NCI-H345 (cell line): ENCODE measurements at regions not wholly inside any gene's neighbourhood (a gene's known extent, or its start where the extent isn't known, plus 50 kb on each side); places are given as distances from the start of the nearest gene placed in this dataset.
A peak's percentile ranks its signal among the peaks of the same experiment; 100 is the strongest.
"Not testable (repeated sequence)": the region's sequence is repeated elsewhere in the genome, so short reads cannot be mapped to it uniquely, and the experiment has no call there.

Source experiments
- DNase-seq: peaks from one replicate; lab custom pipeline; 2025; lab: John Stamatoyannopoulos, UW

DNA sequence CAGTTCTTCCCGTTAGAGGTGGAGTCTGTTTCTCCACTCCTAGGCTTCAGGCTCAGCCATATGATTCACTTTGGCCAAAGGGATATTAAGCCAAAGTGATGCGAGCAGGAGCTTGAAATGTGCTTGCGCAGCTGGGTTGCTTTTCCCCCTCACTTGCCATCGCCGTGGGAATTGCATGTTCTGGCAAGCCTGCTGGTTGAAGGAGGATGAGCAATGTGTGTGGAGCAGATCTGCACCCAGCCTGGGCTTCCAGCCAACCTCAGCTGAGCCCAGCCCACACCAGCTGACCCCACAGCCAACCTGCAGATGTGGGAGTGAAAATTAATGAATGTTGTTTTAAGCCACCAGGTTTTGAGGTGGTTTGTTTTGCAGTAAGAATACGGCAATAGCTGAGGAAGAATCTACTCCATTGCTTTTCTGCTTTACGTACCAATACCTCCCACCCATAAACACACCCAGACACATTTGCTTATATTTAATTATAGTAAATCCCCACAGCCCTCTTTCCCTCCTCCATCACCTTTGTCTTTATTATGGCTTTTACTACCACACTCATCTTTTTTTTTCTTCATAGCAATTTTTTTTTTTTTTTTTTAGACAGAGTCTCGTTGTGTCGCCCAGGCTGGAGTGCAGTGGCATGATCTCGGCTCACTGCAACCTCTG, 132.8 kb upstream of the FUNDC1 start:
- DNase-seq: peak; percentile 91

DNA sequence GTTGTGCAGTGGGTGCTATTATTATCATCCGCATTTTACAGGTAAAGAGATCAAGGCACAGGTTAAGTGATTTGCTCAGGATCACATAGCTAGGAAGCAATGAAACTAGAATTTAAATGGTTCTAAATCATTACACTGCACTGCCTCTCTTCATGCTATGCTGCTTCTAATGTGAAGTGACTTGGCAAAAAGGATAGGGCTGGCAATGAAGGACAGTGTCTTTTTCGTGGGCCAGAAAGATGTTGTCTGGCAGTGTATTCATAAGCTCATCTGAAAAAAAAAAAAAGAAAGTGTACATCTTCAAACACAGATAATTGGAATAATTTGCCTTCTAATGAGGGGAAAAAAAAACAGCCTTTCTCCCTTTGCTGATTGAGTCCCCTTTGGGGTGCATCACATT, 132.2 kb upstream of the FUNDC1 start:
- peak; percentile 2 for DNase-seq

DNA sequence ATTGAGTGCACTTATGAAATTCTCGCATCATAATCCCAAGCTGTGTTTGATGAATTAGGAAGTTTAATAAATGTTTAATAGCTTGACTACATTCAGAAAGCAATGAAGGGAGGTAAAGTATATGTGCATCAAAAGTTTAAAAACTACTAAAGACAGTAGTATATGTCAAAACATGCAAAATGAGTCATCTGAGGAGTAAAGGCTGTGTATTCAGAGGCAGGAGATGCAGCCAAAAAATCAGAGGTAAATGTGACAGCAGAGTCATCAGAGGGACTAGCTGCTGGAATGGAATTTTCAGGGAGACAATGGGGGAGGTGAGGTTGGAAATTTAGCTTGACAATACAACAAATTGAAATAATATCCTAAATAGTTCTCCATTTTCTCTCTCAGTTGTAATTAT, 127.0 kb upstream of the FUNDC1 start:
- DNase-seq: no peak

DNA sequence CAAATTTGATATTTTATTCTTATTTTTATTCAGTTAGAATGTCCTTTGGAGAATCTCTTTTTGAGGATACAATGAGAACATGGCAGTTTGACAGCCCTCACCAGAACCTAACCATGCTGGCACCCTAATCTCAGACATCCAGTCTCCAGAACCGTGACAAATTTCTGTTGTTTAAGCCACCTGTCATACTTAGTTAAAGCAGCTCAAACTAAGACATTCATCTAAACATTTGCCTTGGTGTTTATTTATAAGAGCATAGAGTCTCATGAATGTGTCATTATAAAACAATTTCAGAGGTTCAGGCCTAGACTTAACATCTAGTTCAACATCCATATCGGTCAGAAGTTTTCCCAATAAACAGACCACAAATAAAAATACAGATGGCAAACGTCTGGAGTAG, 125.1 kb upstream of the FUNDC1 start:
- DNase-seq: no peak

DNA sequence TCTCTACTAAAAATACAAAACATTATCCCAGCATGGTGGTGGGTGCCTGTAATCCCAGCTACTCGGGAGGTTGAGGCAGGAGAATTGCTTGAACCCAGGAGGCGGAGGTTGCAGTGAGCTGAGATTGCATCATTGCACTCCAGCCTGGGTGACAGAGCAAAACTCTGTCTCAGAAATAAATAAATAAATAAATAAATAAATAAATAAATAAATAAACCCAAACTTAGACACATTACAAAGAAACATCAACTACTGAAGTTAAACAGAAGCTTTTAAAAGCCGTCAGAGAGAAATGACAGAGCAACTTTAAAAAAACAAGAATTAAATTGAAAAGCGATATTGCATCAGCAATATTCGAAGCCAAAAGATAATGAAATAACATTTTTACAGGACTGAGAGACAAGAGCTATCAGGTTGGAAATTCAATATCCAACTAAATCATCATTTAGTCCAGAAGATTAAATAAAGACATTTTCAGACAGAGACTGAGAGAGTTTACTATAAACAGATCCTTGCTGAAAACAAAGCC, 115.1 kb upstream of the FUNDC1 start:
- DNase-seq: not testable (repeated sequence)

DNA sequence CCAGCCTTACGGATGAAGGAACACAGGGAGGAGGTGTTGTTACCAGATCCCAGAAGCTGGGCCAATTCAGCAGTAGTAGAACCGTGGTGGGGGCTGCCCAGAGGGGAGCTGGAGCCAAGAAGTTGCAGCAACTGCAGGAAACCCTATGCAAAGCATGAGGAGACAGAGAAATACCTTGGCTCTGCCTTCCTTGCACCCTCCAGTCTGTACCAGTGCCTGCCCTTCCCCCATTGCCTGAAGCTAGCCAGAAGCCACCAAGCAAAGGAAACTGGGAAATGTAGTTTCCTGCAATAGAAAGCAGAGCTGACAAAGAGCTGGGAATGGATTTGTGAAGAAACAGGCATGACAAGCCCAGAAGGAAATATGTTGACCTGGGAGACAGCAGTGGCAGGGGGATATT, 108.7 kb upstream of the FUNDC1 start:
- DNase-seq: no peak

DNA sequence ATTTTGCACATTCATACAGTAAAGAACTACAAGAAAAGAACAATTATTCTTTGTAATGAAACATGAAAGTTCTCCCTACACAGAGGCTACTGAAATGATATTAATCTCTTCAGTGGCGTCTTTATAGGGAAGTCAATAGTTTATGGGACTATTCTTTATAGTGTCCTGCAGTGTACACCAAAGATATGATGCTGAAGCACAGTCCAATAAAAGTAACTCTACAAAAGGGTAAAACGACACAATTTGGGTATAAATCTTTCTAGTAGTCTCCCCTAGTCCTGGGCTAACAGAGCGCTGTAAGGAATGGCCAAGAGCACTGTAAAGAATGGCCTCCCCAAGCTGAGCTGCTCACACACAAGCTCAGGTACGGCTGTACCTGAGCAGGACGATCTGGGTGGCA, 101.1 kb upstream of the FUNDC1 start:
- DNase-seq: no peak

DNA sequence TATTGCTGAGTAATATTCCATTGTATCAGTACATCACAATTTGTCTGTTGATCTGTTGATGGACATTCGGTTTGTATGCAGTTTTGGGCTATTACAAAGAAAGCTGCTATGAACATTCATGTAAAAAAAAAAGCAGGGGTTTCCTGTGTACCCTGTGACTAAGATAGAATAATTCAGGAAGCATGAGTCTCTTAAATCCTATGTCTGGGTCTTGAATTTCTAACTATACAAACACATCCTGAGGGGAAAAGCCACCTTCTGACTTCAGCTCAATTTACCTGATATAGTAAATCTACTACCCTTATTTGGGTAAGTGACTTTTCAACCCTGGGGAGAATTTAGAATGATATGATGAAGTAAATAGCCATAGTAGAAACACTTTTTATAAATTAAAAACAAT, 94.6 kb upstream of the FUNDC1 start:
- DNase-seq: no peak

DNA sequence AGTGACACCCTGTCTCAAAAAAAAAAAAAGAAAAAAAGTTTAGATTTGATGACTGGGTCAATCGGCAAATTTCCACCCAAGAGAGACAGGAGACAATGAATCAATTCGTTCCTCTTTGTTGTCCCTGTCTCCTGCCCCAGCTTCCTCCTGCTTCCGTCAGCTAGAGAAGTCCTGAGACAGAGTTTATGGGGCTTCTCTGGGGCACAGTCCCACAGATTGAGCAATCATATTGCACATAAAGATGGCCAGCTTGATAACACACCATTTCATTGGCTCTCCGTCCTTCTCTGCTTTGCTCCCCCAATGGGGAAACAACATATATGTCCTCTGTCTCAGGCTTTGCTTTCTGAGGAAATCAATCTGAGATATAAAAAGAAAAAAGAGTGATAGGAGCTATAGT, 78.4 kb upstream of the FUNDC1 start:
- DNase-seq: no peak

DNA sequence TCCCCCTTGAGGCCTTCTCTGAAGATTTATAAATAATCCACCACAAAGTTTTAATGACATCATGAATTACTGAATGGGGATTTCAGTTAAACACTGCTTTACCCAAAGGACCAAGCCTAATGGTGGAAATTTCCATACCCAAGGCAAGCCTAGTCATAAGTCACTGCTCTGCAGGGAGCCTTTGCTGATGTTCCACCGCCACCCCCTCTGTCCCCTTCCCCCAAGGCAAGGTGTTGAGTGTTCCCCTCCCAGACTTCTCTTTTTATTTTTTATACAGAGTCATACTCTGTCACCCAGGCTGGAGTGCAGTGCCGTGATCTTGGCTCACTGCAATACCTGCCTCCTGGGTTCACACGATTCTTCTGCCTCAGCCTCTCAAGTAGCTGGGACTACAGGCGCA, 76.4 kb upstream of the FUNDC1 start:
- DNase-seq: no peak

DNA sequence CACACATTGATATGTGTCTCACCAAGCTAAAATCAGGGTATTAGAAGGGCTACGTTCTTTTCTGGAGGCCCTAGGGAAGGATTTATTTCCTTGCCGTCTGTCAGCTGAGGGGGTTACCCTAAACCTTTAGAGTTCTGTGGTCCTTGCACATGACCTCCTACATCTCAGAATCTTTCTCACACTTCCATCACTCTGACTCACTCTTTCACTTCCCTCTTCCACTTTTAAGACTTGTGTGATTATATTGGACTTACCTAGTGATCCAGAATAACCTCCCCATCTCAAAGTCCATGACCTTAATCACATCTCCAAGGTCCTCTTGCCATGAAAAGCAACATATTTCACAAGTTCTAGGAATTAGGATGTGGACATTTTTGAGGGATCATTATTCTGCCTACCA, 53.6 kb upstream of the FUNDC1 start:
- DNase-seq: no peak
